GM03348 (cell line): ENCODE measurements at regions not wholly inside any gene's neighbourhood (a gene's known extent, or its start where the extent isn't known, plus 50 kb on each side); places are given as distances from the start of the nearest gene placed in this dataset.
A peak's percentile ranks its signal among the peaks of the same experiment; 100 is the strongest.
"Not testable (repeated sequence)": the region's sequence is repeated elsewhere in the genome, so short reads cannot be mapped to it uniquely, and the experiment has no call there.

Experiments
- DNase-seq: peaks from one replicate; pipeline ENCODE4 v3.0.0; 2012; ENCODE audit warnings: low spot score

DNA sequence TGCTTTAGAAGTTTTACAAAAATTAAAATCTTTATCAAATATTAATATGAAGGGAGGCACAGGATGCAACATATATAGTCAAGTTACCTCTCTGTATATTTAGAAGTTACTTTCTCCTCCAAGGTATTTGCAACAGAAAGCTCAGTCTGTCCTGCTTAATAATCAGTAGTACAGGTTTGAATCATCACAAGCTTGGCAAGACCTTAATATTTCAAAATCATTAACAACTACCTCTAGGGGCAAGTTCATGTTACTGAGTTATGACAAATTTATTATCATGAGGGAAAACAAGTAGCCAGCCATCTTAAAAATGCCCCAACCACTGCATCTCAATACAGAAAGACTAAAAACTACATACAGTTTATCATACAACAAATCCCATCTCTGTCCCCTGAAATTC lies 116.0 kb downstream of the PMAIP1 start:
- DNase-seq = not testable (repeated sequence)

DNA sequence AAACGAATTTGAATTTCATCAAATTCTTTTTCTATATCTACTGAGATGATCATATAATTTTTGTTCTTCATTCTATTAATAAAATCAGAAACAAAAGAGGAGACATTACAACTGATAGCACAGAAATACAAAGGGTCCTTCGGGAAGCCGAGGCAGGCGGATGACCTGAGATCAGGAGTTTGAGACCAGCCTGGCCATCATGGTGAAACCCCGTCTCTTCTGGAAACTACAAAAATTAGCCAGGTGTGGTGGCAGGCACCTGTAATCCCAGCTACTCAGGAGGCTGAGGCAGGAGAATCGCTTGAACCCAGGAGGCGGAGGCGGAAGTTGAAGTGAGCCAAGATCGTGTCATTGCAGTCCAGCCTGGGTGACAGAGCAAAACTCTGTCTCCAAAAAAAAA lies 113.4 kb downstream of the PMAIP1 start:
- DNase-seq = not testable (repeated sequence)

- DNase-seq = no peak
Measured at GRCh38 chr18:60010984-60011383, 111.2 kb downstream of the PMAIP1 start.

- DNase-seq = no peak
Measured at GRCh38 chr18:60010513-60010912, 110.7 kb downstream of the PMAIP1 start.

DNA sequence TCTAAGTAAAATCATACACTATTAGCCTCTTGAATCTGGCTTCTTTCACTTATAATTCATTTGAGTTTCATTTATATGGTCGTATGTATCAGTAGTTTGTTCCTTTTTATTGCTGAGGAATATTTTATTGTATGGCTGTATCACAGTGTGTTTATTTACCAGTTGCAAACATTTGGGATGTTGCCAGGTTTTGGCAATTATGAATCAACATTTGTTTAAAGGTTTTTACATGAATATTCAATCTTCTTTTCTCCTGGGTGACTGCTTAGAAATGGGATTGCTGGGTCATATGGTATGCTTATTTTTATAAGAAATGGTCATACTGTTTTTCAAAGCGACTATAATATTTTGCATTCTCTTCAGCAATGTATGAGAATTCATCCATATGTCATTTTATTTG lies 107.9 kb downstream of the PMAIP1 start:
- no peak for DNase-seq

GRCh38 chr18:60003610-60004185 lies 103.9 kb downstream of the PMAIP1 start:
- no peak for DNase-seq

DNA sequence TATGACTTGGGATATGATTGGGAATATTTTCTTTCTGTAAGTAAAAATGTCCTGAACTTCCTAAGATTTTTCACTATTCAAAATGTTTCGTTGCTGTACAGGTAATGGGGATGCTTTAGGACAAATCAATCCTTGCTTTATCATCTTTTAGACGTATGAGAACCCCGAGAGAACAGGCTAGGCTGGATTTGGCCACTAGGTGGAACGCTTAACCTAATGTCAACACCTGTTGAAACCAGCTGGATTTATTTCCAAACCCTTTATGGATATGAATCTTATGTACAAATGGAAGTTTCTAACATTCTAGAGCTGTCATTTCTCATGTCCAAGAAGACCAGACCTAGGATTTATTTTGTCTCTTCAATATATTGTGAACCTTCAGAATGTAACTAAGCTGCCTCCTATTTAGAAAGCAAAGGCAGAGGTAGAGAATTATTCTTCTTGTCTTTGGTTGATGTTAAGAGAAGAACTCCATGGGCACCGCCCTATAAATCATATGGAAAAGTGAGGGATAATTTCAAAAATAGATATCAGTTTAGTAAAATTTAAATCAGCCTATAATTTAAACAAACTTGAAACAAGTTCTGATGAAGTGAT lies 96.7 kb downstream of the PMAIP1 start:
- DNase-seq = peak; percentile 58

DNA sequence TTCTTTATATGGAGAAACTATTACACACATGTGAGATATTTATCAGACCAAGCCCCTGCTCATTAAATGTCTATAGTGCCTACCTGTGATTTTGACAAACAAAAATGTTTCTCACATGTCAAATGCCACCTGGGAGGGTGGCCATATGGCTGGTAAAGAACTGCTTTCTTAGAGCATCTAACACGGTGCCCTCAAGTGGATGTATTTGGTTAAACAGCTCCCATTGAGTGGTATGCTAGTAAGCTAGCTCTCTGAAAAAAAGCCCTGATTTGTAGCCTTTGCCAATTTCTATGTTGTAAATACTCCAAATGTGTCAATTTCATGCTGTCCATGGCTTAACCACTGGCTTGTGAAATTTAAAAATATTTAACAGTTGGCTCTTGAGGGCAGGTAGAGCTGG lies 94.6 kb downstream of the PMAIP1 start:
- no peak for DNase-seq

DNA sequence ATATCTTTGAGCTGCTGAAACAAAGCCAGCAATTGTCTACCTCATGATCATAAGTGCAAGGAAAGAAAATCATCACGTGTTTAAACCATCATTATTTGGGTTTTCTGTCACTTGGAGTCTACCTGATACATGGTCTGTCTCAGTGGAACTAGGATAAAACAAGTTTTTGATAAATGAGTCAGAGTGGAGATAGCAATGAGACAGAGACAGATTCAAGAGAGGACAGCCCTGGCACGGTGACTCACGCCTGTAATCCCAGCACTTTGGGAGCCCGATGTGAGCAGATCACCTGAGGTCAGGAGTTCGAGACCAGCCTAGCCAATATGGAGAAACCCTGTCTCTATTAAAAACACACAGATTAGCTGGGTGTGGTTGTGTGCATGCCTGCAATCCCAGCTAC lies 93.8 kb downstream of the PMAIP1 start:
- no peak for DNase-seq

GRCh38 chr18:59990121-59990823 lies 90.5 kb downstream of the PMAIP1 start:
- no peak for DNase-seq

DNA sequence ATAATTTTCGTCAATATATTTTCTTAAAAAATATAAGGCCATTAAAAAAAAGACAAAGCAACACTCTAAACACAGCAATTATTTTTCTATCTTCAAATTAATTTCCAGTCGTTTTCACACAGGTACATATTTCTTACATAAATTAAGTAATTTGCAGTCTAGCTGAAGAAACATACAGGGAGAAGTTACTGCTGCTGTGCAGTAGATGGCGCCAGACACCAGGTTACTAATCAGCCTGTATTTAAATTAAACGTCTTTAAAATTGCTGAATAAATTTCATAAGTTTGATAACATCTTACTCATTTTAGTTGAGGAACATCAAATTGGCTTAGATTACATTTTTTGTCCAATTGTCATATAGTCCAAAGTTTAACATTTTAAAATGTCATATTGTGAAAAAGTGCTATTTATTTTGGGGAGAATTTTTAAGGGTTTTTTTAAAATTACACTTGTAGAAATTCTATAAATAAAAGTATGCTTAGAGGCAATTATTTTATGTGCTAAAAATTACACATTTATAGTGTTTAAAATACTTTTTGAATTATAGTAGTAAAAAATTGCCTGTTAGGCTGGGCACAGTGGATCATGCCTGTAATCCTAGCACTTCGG lies 88.4 kb downstream of the PMAIP1 start:
- DNase-seq = peak; percentile 59

DNA sequence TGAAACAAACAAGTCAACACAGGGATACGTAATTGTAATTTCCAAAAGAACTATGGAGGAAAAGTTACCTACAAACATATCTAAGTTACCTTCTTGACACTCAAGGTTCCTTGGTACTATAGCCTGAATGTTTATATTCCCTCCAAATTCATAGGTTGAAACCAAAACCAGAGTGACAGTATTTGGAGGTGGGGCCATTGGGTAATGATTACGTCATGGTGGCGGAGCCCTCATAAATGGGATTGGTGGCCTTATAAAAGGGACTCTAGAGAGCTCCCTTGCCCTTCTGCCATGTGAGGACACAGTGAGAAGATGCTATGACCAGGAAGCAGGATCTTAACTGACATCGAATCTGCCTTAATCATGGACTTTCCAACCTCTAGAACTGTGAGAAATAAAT lies 87.3 kb downstream of the PMAIP1 start:
- no peak for DNase-seq

GRCh38 chr18:59986139-59986538 lies 86.3 kb downstream of the PMAIP1 start:
- DNase-seq = no peak

GRCh38 chr18:59985289-59985688 lies 85.5 kb downstream of the PMAIP1 start:
- DNase-seq = no peak

DNA sequence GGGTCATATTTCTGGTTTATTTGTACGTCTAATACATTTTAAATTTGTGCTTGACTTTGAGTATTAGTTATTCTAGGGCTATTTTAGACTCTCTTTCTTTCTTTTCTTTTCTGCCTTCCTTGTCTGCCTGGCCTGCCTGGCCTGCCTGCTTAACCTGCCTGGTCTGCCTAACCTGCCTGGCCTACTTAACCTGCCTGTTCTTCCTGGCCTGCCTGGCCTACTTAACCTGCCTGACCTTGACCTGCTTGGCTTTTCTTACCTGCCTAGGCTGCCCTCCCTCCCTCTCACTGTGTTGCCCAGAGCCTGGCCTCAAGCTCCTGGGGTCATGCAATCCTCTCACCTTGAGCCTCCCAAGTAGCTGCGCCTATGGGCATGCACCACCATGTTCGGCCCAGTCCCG lies 83.7 kb downstream of the PMAIP1 start:
- DNase-seq = no peak

GRCh38 chr18:59980188-59980637 lies 80.4 kb downstream of the PMAIP1 start:
- no peak for DNase-seq

DNA sequence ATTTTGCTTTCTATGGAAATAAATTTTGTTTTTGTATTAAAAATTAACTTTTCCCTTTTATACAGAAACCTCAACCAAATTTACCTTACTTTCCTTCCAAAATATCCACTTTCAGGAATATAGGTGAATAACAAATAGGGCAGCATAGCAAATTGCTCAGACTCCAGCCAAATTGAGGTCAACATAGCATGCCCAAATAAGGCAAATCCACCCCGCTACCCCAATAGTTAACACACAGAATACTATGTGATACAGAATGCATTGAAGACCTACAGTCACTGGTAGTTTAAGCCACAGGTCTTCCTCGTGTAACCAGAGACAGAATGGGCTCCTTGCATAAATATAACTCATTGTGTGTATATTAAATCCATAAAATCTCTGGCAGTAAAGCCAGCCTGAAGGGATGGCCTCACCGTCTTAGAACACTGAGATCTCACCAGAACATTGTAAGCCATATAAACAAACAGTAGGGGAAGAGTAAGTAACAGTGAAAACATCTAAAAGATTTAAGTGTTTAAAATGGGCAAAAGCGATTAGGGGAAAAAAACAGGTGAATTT lies 72.2 kb downstream of the PMAIP1 start:
- DNase-seq = no peak

GRCh38 chr18:59971144-59971543 lies 71.3 kb downstream of the PMAIP1 start:
- DNase-seq = not testable (repeated sequence)

- not testable (repeated sequence) for DNase-seq
Measured at GRCh38 chr18:59969477-59970028, 69.8 kb downstream of the PMAIP1 start.

DNA sequence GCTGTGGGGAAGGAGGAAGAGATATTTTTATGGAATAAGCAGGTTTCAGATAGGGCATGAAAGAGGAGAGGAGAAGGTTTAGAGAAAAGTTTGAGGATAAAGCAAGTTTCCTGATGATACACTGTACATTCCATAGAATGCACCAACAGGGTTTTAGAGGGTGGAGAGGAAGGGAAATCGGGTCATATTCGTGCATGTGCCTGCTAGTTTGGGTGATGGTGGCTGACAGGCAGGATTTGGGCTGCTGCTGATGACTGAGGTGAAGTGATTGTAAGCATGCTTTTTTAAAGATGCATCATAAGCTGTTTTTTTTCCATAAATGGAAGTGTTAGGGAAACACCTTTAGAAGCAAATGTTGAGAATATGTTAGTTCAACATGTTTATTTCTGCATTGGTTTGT lies 68.8 kb downstream of the PMAIP1 start:
- no peak for DNase-seq

DNA sequence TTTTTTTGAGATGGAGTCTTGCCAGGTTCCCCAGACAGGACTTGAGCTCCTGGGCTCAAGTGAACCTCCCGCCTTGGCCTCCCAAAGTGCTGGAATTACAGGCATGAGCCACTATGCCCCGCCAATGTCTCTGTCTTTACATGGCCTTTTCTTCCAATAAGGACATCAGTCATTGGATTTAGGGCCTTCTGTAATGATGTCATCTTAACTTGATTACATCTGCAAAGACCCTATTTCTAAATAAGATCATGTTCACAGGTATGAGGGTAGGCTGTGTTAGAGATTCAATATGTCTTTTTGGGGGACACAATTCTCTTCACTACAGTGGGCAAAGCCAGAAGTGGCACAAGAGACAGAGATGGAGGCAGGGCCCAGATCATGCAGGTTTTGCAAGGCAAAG lies 68.1 kb downstream of the PMAIP1 start:
- DNase-seq = no peak

- no peak for DNase-seq
Measured at GRCh38 chr18:59966913-59967312, 67.1 kb downstream of the PMAIP1 start.

GRCh38 chr18:59963229-59963628 lies 63.4 kb downstream of the PMAIP1 start:
- DNase-seq = no peak
